ENCODE measurements at regions not wholly inside any gene's neighbourhood (a gene's known extent, or its start where the extent isn't known, plus 50 kb on each side); places are given as distances from the start of the nearest gene placed in this dataset.

DNA sequence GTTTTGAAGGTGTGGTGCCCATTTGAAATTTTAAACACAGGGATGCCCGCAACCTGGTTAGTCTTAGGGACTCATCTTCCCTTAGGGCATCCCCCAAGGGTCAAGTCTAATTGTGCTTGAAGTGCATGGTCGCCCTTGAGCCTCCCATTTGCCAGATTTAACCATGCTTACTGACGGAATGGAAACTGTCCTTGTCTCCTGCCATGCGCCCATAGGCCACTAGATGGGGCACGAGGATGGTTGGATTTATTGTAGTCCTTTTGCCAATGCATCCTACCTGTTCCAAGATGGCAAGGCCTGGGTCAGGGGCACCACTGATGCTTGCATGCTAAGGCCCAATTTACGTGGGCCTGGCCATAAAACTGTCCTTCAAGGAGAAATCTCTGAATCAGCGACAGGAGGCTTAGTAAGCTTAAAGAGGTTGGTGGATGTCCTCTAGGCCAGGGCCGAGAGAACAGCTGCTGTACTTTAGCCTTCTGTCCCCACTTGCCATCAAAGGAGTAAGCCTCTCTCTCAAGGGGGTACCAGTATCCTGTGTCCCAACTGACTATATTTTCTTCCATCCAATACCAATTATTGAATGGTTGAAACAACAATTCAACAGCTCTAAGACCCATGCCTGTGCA is 355.4 kb downstream of the OTOL1 start:
- no peak overlapping the region for H3K27ac Mint-ChIP-seq
- H3K27me3 Mint-ChIP-seq, result no peaks in the 10 kb centered on the region
- no peaks in the 10 kb centered on the region for H3K4me1 Mint-ChIP-seq
- H3K36me3 Mint-ChIP-seq (ENCODE audit: low read depth), result no peaks in the 10 kb centered on the region
- H3K9me3 Mint-ChIP-seq, result peaks cover 4% of the 10 kb centered on the region
- no peak for ATAC-seq (replicated peaks)
- H3K4me3 Mint-ChIP-seq, result no peak overlapping the region

GRCh38 chr3:161852744-161853143 is 356.1 kb downstream of the OTOL1 start:
- Mint-ChIP-seq H3K27ac (no peak overlapping the region), H3K27me3 (no peaks in the 10 kb centered on the region), H3K36me3 (ENCODE audit: low read depth) (no peaks in the 10 kb centered on the region), H3K4me1 (no peaks in the 10 kb centered on the region), H3K9me3 (peaks cover 4% of the 10 kb centered on the region), H3K4me3 (no peak overlapping the region)
- no peak for ATAC-seq (replicated peaks)

DNA sequence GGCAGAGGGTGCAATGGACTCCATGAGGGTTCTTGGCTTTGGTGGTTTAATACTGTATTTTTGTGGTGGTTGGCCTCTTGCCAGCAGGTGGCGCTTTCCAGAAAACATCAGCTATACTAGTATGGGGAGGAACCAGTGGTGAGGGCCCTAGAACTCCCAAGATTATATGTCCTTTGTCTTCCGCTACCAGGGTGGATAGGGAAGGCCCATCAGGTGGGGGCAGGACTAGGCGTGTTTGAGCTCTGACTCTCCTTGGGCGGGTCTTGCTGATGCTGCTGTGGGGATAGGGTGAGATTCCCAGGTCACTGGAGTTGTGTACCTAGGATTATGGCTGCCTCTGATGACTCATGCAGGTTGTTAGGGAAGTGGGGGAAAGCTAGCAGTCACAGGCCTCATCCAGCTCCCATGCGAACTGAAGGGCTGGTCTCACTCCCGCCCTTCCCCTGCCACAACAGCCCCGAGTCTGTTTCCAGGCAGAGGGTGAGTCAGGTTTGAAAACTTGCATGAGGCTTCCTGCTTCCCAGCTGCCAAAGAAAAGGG is 357.7 kb downstream of the OTOL1 start:
- H3K4me1 Mint-ChIP-seq, result no peaks in the 10 kb centered on the region

GRCh38 chr3:161859057-161859456 is 362.4 kb downstream of the OTOL1 start:
- Mint-ChIP-seq H3K27me3 (no peaks in the 10 kb centered on the region), H3K4me1 (no peaks in the 10 kb centered on the region), H3K4me3 (no peak overlapping the region), H3K27ac (no peak overlapping the region), H3K36me3 (ENCODE audit: low read depth) (no peaks in the 10 kb centered on the region), H3K9me3 (no peaks in the 10 kb centered on the region)
- ATAC-seq (replicated peaks), result no peak

More for the DNA sequence above, 357.7 kb downstream of the OTOL1 start:
- no peak for ATAC-seq (replicated peaks)
- no peak overlapping the region for H3K4me3 Mint-ChIP-seq
- no peaks in the 10 kb centered on the region for H3K27me3 Mint-ChIP-seq
- H3K9me3 Mint-ChIP-seq, result peaks cover 4% of the 10 kb centered on the region
- H3K36me3 Mint-ChIP-seq (ENCODE audit: low read depth), result no peaks in the 10 kb centered on the region
- no peak overlapping the region for H3K27ac Mint-ChIP-seq

DNA sequence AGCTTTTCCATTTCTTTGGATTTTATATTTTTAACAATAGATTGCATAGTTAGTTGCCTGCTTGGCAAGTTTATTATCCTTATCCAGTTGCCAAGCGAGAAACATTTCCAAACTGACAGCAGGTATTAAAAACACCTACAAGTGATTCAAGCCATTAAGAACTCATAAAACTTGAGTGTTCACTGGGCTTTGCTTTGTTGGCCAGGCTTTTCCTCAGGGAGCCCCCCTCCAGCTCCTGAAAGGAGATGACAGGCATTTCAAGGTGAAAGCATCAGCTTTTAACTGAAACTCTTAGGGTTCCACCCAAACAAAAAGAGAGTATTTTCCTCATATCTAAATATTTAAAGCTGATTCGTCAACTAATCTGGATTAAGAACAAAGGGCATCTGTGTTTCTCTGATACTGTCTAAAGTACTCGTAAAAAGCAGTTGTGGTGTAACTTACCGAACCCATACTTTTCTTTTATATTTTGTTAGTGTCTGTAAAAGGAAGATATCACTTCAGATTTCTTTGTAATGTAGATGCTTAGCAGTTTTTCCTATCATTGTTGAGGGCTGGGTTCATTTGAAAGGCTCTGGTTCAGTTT is 363.4 kb downstream of the OTOL1 start:
- Mint-ChIP-seq H3K36me3 (ENCODE audit: low read depth) (no peaks in the 10 kb centered on the region), H3K4me1 (no peaks in the 10 kb centered on the region), H3K27me3 (no peaks in the 10 kb centered on the region), H3K27ac (no peak overlapping the region), H3K9me3 (no peaks in the 10 kb centered on the region), H3K4me3 (no peak overlapping the region)
- ATAC-seq (replicated peaks), result no peak

DNA sequence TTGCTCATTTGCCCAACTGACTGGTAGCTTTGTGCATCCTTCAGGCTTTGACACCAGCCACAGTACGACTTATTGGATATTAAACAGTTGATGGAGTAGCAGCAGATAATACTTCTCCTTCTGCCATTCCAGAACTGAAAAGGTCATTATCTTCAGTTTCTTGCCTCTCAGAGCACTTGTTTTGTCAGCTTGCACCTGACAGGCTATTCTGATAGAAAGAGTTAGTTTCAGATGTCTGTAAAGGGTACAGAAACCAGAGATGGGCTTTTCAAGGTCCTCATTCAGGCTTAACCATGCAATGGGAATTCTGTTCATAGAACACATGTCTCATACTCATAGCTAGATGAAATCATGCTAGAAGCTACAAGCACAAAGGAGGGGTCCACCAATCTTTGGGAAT is 367.2 kb downstream of the OTOL1 start:
- no peak overlapping the region for H3K4me3 Mint-ChIP-seq
- no peaks in the 10 kb centered on the region for H3K9me3 Mint-ChIP-seq
- no peak for ATAC-seq (replicated peaks)
- H3K27ac Mint-ChIP-seq, result no peak overlapping the region
- no peaks in the 10 kb centered on the region for H3K36me3 Mint-ChIP-seq (ENCODE audit: low read depth)
- H3K27me3 Mint-ChIP-seq, result no peaks in the 10 kb centered on the region
- no peaks in the 10 kb centered on the region for H3K4me1 Mint-ChIP-seq

- H3K4me3 Mint-ChIP-seq, result no peak overlapping the region
- no peaks in the 10 kb centered on the region for H3K27me3 Mint-ChIP-seq
- no peak overlapping the region for H3K27ac Mint-ChIP-seq
- no peaks in the 10 kb centered on the region for H3K4me1 Mint-ChIP-seq
- no peak for ATAC-seq (replicated peaks)
- H3K36me3 Mint-ChIP-seq (ENCODE audit: low read depth), result no peaks in the 10 kb centered on the region
- no peaks in the 10 kb centered on the region for H3K9me3 Mint-ChIP-seq
Observed at GRCh38 chr3:161866176-161866575, 369.6 kb downstream of the OTOL1 start.

GRCh38 chr3:161875483-161875882 is 378.9 kb downstream of the OTOL1 start:
- Mint-ChIP-seq H3K36me3 (ENCODE audit: low read depth) (no peaks in the 10 kb centered on the region), H3K27me3 (no peaks in the 10 kb centered on the region), H3K4me1 (no peaks in the 10 kb centered on the region), H3K27ac (no peak overlapping the region), H3K4me3 (no peak overlapping the region), H3K9me3 (peaks cover 11% of the 10 kb centered on the region)
- no peak for ATAC-seq (replicated peaks)

DNA sequence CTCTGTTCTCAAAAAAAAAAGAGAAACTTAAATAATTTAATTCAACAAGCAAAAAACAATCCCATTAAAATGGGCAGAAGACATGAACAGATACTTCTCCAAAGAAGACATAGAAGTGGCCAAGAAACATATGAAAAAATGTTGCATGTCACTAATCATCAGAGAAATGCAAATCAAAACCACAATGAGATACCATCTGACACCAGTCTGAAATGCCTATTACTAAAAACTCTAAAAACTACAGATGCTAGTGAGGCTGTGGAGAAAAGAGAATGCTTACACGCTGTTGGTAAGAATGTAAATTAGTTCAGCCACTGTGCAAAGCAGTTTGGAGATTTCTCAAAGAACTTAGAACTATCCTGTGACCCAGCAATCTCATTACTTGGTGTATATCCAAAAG is 382.9 kb downstream of the OTOL1 start:
- Mint-ChIP-seq H3K27ac (no peak overlapping the region), H3K27me3 (no peaks in the 10 kb centered on the region), H3K4me1 (no peaks in the 10 kb centered on the region), H3K9me3 (peaks cover 16% of the 10 kb centered on the region), H3K36me3 (ENCODE audit: low read depth) (no peaks in the 10 kb centered on the region), H3K4me3 (no peak overlapping the region)
- ATAC-seq (replicated peaks), result no peak

DNA sequence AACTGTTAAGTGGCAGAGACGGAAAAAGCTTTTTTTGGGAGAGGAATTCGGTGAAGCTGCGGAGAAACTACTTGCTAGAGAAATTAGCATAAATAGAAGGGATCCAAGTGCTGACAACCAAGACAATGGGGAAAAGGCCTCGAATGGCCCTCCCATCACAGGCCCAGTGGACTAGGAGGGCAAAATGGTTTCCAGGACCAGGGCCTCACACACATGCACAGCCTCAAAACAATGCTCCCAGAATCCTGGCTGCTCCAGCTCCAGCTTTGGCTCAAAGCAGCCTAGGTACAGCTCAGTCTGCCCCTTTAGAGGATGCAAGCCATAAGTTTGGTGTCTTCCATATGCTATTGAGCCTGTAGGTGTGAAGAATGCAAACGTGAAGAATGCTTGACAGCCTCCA is 388.2 kb downstream of the OTOL1 start:
- H3K4me1 Mint-ChIP-seq, result no peaks in the 10 kb centered on the region

GRCh38 chr3:161890147-161890625 is 393.6 kb downstream of the OTOL1 start:
- Mint-ChIP-seq H3K27me3 (no peaks in the 10 kb centered on the region), H3K4me3 (no peak overlapping the region), H3K4me1 (no peaks in the 10 kb centered on the region), H3K36me3 (ENCODE audit: low read depth) (no peaks in the 10 kb centered on the region), H3K9me3 (peaks cover 8% of the 10 kb centered on the region), H3K27ac (no peak overlapping the region)
- no peak for ATAC-seq (replicated peaks)

More for the DNA sequence above, 388.2 kb downstream of the OTOL1 start:
- no peak overlapping the region for H3K27ac Mint-ChIP-seq
- peaks cover 10% of the 10 kb centered on the region for H3K9me3 Mint-ChIP-seq
- H3K27me3 Mint-ChIP-seq, result no peaks in the 10 kb centered on the region
- no peak for ATAC-seq (replicated peaks)
- H3K36me3 Mint-ChIP-seq (ENCODE audit: low read depth), result no peaks in the 10 kb centered on the region
- H3K4me3 Mint-ChIP-seq, result no peak overlapping the region

- H3K27ac Mint-ChIP-seq, result no peak overlapping the region
- no peaks in the 10 kb centered on the region for H3K4me1 Mint-ChIP-seq
- no peak overlapping the region for H3K4me3 Mint-ChIP-seq
- no peaks in the 10 kb centered on the region for H3K36me3 Mint-ChIP-seq (ENCODE audit: low read depth)
- no peak for ATAC-seq (replicated peaks)
- H3K9me3 Mint-ChIP-seq, result peaks cover 8% of the 10 kb centered on the region
- no peaks in the 10 kb centered on the region for H3K27me3 Mint-ChIP-seq
Observed at GRCh38 chr3:161893972-161894371, 397.4 kb downstream of the OTOL1 start.

DNA sequence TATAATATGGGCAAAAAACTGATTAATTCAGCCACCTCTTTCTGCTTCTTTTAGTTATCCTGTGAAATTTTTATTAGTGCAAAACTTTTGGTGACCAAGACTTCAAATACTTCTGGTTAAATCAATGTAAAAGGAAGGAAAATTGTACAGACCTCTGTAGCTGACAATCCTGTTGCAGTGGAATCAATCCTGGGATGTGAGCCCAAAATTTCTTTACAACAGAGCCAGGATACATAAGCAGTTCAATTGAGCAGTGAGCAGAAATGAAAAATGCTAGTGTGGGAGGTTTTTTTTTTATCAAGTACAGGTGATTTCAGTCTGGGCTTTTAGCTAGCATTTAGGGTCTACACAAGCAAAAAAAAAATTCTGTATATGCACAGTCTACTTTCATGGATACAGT is 398.0 kb downstream of the OTOL1 start:
- no peak for ATAC-seq (replicated peaks)
- Mint-ChIP-seq H3K4me1 (no peaks in the 10 kb centered on the region), H3K4me3 (no peak overlapping the region), H3K27ac (no peak overlapping the region), H3K27me3 (no peaks in the 10 kb centered on the region), H3K9me3 (peaks cover 8% of the 10 kb centered on the region), H3K36me3 (ENCODE audit: low read depth) (no peaks in the 10 kb centered on the region)

DNA sequence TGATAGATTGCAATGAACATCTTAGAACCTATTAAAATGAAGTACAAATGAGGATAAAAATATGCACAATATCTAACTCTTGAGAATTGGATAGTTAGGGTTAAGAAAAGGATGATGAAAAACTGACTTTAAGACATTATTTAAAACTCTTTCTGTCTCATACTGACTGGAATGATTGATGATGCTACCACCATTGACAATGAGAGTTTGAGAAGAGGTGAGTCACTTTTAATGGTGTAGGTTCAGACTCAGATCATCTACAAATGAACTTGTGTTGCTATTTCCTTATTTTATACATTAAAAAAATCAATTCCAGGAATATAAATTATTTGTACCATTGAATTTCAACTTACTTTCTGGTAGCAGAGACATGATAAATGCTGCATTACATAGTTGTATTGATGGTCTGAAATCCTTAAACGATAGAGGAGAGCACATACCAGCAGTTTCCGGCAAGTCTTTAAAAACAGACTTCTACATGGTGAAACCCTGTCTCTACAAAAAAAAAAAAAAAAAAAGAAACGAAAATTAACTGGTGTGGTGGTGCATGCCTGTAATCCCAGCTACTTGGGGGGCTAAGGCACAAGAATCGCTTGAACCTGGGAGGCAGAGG is 409.0 kb downstream of the OTOL1 start:
- no peaks in the 10 kb centered on the region for H3K9me3 Mint-ChIP-seq
- no peaks in the 10 kb centered on the region for H3K4me1 Mint-ChIP-seq
- H3K4me3 Mint-ChIP-seq, result no peak overlapping the region
- H3K27ac Mint-ChIP-seq, result no peak overlapping the region
- no peaks in the 10 kb centered on the region for H3K27me3 Mint-ChIP-seq
- ATAC-seq (replicated peaks), result no peak
- no peaks in the 10 kb centered on the region for H3K36me3 Mint-ChIP-seq (ENCODE audit: low read depth)

DNA sequence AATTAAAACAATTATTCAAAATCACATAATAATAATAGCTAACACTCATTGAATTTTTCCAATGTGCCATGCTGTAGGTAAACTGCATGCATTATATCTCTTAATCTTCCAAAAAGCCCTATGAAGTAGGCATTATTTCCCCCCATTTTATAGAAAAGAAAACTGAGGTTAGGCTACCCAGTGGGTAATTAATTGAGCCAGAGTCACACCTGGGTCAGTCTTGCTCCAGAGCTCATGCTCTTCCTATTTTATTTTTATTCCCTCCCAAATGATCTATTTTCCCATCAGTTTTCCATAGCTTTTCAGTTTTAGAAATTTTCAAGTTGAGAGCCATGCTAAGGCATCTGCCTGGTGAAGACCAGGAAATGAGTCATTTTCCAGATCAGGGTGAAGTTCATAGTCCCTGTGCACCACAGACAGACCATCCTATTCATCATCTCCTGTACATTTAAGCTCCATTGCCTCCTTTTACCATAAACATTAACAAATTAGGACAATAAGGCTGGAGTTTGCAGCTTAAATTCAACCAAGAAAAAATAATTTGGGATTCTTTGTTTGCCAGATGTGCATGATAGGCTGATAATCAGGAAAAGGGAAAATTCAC is 417.3 kb downstream of the OTOL1 start:
- Mint-ChIP-seq H3K9me3 (peaks cover 4% of the 10 kb centered on the region), H3K4me1 (no peaks in the 10 kb centered on the region), H3K27me3 (no peaks in the 10 kb centered on the region), H3K4me3 (no peak overlapping the region), H3K36me3 (ENCODE audit: low read depth) (no peaks in the 10 kb centered on the region), H3K27ac (no peak overlapping the region)
- no peak for ATAC-seq (replicated peaks)

All from activated T-helper 17 cell treated with anti-CD3 and anti-CD28 coated beads, Interleukin-2, amount 50 U/mL, for 72 hours (primary cell).